ENCODE measurements at regions not wholly inside any gene's neighbourhood (a gene's known extent, or its start where the extent isn't known, plus 50 kb on each side); places are given as distances from the start of the nearest gene placed in this dataset.
"Not testable (repeated sequence)": the region's sequence is repeated elsewhere in the genome, so short reads cannot be mapped to it uniquely, and the experiment has no call there.

DNA sequence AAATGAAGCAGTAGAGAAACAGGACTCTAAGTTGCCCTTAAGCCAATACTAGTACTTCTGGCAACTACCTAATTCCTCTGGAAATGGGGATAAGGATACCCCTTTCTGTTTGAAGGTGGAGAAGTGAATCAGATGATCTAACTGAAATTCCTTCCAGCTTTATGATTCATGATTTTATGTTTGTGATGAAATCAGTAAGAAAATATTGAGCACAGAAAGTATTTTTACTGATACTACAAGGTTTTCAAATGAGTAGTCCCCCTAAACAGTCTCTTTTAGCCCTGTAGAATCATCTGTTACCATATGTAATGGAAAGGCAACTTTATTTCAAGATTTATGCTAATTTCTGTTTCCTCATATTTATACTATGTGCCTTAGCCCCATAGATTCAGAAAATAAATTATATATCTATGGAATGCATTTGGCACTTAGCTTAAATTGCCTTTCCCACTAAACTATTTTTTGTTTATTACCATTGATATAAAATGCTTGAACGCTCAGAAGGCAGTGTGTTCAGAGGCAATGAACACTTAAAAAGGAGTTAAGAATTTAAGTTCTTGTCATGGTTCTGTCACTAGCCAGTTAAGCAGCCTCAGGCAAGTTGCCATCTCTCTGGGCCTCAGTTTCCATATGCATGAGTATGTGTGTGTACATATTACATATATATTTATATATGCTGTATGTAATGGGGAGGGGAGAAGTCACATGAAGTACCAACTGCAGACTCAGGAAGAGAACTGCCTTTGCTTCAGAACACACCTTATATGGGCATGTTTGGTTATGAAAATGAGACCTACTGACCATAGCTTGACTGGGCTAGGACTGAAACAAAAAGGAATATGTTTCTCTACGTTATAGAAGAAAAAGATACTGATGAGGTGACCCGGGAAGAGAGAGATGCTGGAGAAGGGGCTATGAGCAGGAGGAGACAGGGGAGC, 97.7 kb downstream of the CDC42EP3 start:
- no peak for DNase-seq

DNA sequence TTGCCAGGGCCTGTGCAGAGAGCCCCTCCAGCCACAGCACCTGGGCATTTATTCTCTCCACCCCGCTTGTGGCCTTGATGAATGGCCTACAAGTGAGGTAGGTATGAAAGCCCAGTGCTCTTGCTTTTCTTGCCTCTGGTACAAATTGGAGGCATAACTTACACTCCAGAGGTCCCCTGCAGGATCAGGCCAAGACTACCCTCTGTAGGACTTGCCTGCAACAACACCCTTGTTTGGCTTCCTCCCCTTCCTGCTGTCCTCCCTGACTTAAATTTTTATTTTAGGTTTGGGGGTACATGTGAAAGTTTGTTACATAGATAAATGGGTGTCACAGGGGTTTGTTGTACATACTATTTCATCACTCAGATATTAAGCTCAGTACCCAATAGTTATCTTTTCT, 95.7 kb downstream of the CDC42EP3 start:
- no peak for DNase-seq

GRCh38 chr2:37576194-37576593, 95.2 kb downstream of the CDC42EP3 start:
- not testable (repeated sequence) for DNase-seq

GRCh38 chr2:37576831-37577230, 94.6 kb downstream of the CDC42EP3 start:
- no peak for DNase-seq

DNA sequence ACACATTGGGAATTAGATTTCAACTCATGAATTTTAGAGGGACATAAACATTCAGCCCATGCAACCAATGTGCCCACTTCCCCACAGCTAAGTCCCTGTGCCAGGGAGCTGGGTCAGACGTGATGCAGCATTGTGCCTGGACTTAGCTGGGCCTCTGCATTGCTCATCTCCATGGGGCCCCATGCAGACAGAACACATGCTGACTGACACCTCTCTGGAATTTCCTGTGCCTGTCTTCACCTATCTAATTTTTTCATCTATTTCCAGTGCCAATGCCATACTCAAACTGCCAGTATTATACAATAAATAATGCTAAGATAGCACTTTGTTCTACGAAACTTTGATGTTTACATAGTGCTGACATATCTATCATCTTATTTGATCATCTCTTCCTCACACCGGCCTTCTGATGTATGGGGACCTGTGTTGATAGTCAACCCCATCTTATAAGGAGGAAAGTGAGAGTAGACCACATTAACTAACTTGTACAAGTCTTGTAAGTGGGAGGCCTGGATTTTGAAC, 92.2 kb downstream of the CDC42EP3 start:
- no peak for DNase-seq

DNA sequence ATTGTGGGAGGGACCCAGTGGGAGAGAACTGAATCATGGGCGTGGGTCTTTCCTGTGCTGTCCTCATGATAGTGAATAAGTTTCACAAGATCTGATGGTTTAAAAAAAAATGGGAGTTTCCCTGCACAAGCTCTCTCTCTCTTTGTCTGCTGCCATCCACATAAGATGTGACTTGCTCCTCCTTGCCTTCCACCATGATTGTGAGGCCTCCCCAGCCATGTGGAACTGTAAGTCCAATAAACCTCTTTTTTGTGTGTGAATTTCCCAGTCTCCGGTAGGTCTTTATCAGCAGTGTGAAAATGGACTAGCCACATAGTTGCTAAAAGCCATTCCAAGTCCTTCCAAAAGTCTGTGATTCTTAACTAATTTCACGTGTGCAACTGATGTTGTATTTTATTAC, 91.5 kb downstream of the CDC42EP3 start:
- DNase-seq: not testable (repeated sequence)

DNA sequence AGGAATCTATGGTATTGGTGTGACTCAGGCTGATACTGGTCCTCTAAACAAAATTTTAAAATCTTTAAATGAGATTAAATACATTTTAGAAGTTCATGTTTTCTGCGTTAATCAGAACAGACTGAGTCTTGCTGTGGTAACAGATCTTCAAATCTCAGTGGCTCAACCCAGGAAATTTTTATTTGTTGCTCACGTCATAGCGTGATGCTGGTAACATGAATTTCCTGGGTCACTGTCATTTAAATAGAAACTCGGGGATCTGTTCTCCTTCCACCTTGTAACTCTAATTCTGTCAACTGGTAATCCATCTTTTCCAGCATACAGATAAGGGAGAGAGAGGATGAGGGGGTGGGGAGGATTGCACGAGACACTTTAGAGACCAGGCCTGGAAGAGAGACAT, 90.0 kb downstream of the CDC42EP3 start:
- DNase-seq: no peak

DNA sequence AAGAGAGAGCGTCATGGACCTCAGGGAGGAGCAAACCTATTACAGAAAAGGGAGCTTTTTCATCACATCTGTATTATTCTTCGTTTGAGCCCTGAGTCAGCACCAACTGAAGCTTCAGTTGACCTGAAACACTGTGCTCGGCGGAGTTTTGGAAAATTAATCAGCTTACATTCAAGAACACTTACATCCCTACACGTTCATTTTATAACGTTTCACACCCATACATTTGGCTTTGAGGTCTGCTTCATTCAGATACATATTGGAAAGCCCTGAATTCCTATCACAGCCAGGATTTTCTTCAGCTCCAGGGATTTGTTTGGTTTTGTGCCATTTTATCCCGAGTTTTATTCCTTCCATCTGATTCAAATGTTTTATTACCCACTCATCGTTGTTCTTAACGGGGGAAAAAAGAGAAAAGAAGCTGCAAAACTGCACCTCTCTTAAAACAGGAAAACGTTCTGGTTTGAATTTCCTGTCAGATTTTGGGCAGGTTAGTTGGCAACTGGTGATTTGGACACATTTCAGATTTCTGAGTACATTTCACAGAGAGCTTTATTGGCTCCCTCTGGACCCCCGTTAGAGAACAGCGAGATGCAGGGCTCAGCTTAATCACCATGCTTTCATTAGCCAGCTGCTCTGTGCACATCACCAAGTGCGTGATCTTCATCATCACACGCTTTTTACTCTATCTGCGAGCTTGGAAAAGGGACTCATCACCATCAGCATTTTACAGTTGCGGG, 88.8 kb downstream of the CDC42EP3 start:
- DNase-seq: no peak

DNA sequence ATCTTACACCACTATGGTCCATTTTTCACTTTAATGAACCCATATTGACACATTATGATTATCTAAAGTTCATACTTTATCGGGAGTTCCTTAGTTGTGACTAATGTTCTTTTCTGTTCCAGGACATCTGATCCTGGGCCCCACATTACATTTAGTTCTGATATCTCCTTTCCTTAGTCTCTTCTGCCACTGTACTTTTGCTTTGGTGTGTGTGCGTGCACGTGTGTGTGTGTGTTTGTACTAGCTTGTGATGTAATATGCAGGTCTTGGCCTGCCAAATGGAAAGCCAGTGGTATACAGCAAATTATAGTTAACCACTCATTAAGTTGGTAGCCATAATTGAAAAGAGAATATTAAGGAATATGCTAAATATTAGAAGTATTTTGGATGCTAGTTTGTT, 88.0 kb downstream of the CDC42EP3 start:
- no peak for DNase-seq

- DNase-seq: no peak
These were observed 87.6 kb downstream of the CDC42EP3 start for GRCh38 chr2:37583867-37584266.

- DNase-seq: no peak
These were observed 86.0 kb downstream of the CDC42EP3 start for GRCh38 chr2:37585295-37585908.

GRCh38 chr2:37585982-37586621, 85.3 kb downstream of the CDC42EP3 start:
- DNase-seq: peak; percentile 61

DNA sequence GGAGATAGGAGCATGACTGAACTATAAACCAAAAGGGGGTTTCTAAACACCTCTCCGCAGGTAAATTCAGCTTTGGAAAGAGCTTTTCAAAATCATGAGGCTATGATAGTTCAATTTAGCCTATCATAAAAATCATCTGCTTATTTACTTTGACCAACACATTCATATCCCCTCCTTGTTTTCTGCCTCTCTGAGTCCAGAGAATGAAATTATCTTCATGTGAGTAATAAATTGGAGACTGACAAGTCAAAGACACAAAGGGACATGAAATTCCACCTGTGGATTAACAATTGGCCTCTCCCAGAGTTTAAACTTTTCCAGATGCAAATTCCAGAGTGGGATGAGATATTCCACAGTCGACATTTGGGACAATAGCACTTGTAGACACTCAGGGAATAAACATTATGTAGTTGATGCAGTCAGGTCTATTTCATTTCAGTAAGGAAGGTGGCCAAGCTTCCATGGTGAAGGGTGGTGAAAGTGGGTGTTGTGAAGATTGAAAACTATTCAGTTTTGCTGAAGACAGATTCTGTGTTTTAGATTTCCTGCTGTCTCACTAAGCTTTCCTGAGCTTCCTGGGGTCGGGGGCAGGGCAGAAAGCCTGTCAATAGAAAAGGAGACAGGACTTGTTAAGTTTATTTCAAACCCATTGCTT, 84.7 kb downstream of the CDC42EP3 start:
- no peak for DNase-seq

- no peak for DNase-seq
These were observed 83.6 kb downstream of the CDC42EP3 start for GRCh38 chr2:37587817-37588216.

DNA sequence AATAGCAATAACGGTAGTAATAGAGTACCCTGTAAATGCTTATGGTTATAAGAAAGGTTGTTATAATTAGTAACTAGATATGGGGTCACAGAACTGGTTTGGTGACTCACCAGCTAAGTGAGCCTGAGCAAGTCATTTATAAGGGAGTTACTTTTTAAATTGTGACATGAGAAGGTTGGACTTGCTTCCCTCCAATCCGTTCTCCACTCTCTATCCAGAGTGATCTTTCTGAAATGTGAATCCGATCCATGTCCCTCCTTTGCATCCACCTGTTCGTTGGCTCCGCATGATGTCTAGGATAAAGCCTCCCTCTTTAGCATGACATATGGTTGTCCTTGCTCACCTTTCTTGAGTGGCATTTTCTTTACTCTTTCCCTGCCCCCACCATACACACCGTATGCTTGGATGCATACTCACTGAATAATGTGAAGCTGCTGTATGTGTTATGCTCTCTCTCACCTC, 83.1 kb downstream of the CDC42EP3 start:
- no peak for DNase-seq

DNA sequence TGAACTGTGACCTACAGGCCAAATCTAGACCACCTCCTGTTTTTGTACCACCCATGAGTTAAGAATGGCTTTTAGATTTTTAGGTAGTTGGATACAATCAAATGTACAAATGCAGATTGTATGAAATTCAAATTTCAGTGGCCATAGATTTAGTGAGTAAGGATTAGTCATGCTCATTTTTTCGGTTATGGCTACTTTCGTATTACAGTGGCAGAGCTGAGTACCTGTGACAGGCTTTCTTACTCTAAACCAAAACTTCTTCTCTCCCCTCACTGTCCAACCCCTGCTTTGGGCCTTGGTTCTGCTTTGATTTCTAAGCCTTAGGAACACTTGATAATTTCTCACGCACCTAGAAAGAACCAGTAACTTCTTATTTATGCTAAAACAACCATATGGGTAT, 82.1 kb downstream of the CDC42EP3 start:
- no peak for DNase-seq

GRCh38 chr2:37590119-37590571, 81.3 kb downstream of the CDC42EP3 start:
- no peak for DNase-seq

Measured in amniotic stem cell (primary cell).